Lung (tissue), 11 donors: ENCODE measurements at regions not wholly inside any gene's neighbourhood (a gene's known extent, or its start where the extent isn't known, plus 50 kb on each side); places are given as distances from the start of the nearest gene placed in this dataset.

Experiments used
- ATAC-seq: fragments of 200-7000 bp; cut with Tn5 transposase; one replicate; pipeline ENCODE4 v1.9.1; 2020; ENCODE audit warnings: moderate number of reproducible peaks; ENCODE audit not compliant: insufficient read depth, low FRiP score
- DNase-seq, 3 donors: peaks; one replicate each; pipeline ENCODE4 v3.0.0-alpha.2; 2013 to 2017
- H3K27ac ChIP-seq, 2 donors: one replicate each; pipeline ENCODE4 v1.5.1; 2013; ENCODE audit warnings: mild to moderate bottlenecking in 2 of 2, moderate library complexity in 2 of 2, control low read depth in 1 of 2, inconsistent platforms in 1 of 2, low read depth in 1 of 2, low read length in 1 of 2
- H3K27me3 ChIP-seq, 3 donors: one replicate each; pipeline ENCODE4 v1.5.1; 2013; ENCODE audit warnings: low read length in 2 of 3; ENCODE audit not compliant: control insufficient read depth in 3 of 3, insufficient read depth in 3 of 3
- H3K36me3 ChIP-seq, 4 donors: one replicate each; pipeline ENCODE4 v1.5.1; 2013; ENCODE audit warnings: low read length in 4 of 4, mild to moderate bottlenecking in 1 of 4, moderate library complexity in 1 of 4; ENCODE audit not compliant: control insufficient read depth in 4 of 4, insufficient read depth in 4 of 4
- H3K4me1 ChIP-seq, 5 donors: one replicate each; pipeline ENCODE4 v1.5.1; 2013; ENCODE audit warnings: low read length in 5 of 5, mild to moderate bottlenecking in 2 of 5, moderate library complexity in 1 of 5; ENCODE audit not compliant: control insufficient read depth in 5 of 5, insufficient read depth in 5 of 5
- H3K4me3 ChIP-seq: one replicate; pipeline ENCODE4 v1.5.1; 2013; ENCODE audit warnings: mild to moderate bottlenecking, control low read depth, moderate library complexity
- H3K9ac ChIP-seq, 2 donors: one replicate each; pipeline ENCODE4 v1.5.1; 2013; ENCODE audit warnings: low read length in 2 of 2, control low read depth in 1 of 2; ENCODE audit not compliant: insufficient read depth in 1 of 2
- H3K9me3 ChIP-seq, 4 donors: one replicate each; pipeline ENCODE4 v1.5.1; 2013; ENCODE audit warnings: low read length in 3 of 4, mild to moderate bottlenecking in 1 of 4, moderate library complexity in 1 of 4; ENCODE audit not compliant: control insufficient read depth in 4 of 4, insufficient read depth in 3 of 4
- CTCF ChIP-seq: IDR thresholded peaks from 2 replicates; pipeline ENCODE4 v1.5.1; 2012; ENCODE audit warnings: mild to moderate bottlenecking; ENCODE audit errors: control extremely low read depth, extremely low read depth
- WGBS, 2 donors: extraction: QIAGEN DNeasy Blood & Tissue Kit; methylation state at CpG; one replicate each; pipeline ENCODE4 v1.1.7; 2013; 5-methylcytosine and 5-hydroxymethylcytosine counted together
- donor health status: control.
- donor health status: control.
- donor health status: Bipolar disorder and iron deficiency.
- donor health status: healthy.
- donor health status: DM: yes; HTN: yes; CAD: no.

GRCh38 chr2:15818318-15818753 lies 122.0 kb upstream of the MYCN start:
- no peak overlapping the region for H3K27ac ChIP-seq
- peaks cover 0 to 4% (median 0%) of the 10 kb centered on the region in 3 donors for H3K27me3 ChIP-seq
- 22 to 47% methylated on average over 14 of the region's 14 CpGs for WGBS, 2 donors
- ATAC-seq (no peak), DNase-seq (peak in 2 of 3 donors; percentile 42 to 47)
- no peak overlapping the region for H3K9ac ChIP-seq
- H3K9me3 ChIP-seq = no peaks in the 10 kb centered on the region
- TF ChIP-seq CTCF = no peak
- no peaks in the 10 kb centered on the region for H3K36me3 ChIP-seq
- H3K4me3 ChIP-seq = no peak overlapping the region
- H3K4me1 ChIP-seq = peaks cover 0 to 13% (median 0%) of the 10 kb centered on the region in 5 donors

- no peak for DNase-seq
- no peak for TF ChIP-seq CTCF
- no peak for ATAC-seq
- Histone ChIP-seq H3K27ac (no peak overlapping the region), H3K36me3 (no peaks in the 10 kb centered on the region), H3K9me3 (no peaks in the 10 kb centered on the region), H3K4me1 (peaks cover 0 to 13% (median 0%) of the 10 kb centered on the region in 5 donors), H3K9ac (no peak overlapping the region), H3K27me3 (peaks cover 0 to 4% (median 0%) of the 10 kb centered on the region in 3 donors), H3K4me3 (no peak overlapping the region)
- WGBS, 2 donors = 81 to 88% methylated on average over 2 of the region's 2 CpGs
These were observed 121.5 kb upstream of the MYCN start for GRCh38 chr2:15818881-15819280.

- WGBS, 2 donors = 86 to 88% methylated on average over 10 of the region's 10 CpGs
- no peak for TF ChIP-seq CTCF
These were observed 120.6 kb upstream of the MYCN start for GRCh38 chr2:15819562-15820256.

GRCh38 chr2:15820257-15820566 lies 120.1 kb upstream of the MYCN start:
- WGBS, 2 donors = 88 to 90% methylated on average over 7 of the region's 7 CpGs
- no peaks in the 10 kb centered on the region for H3K36me3 ChIP-seq
- ATAC-seq = no peak

More at GRCh38 chr2:15819562-15820256, 120.6 kb upstream of the MYCN start:
- Histone ChIP-seq H3K9me3 (no peaks in the 10 kb centered on the region), H3K9ac (no peak overlapping the region), H3K27me3 (peaks cover 0 to 4% (median 0%) of the 10 kb centered on the region in 3 donors), H3K4me1 (peaks cover 0 to 8% (median 0%) of the 10 kb centered on the region in 5 donors), H3K27ac (no peak overlapping the region), H3K36me3 (no peaks in the 10 kb centered on the region), H3K4me3 (no peak overlapping the region)
- no peak for DNase-seq
- ATAC-seq = no peak

More at GRCh38 chr2:15820257-15820566, 120.1 kb upstream of the MYCN start:
- no peak overlapping the region for H3K9ac ChIP-seq
- no peak overlapping the region for H3K4me3 ChIP-seq
- H3K27me3 ChIP-seq = peaks cover 0 to 4% (median 0%) of the 10 kb centered on the region in 3 donors
- DNase-seq = no peak
- H3K4me1 ChIP-seq = peaks cover 0 to 3% (median 0%) of the 10 kb centered on the region in 5 donors
- no peaks in the 10 kb centered on the region for H3K9me3 ChIP-seq
- no peak overlapping the region for H3K27ac ChIP-seq
- no peak for TF ChIP-seq CTCF
